Astrocyte (in vitro differentiated cells and primary cell): ENCODE measurements at regions not wholly inside any gene's neighbourhood (a gene's known extent, or its start where the extent isn't known, plus 50 kb on each side); places are given as distances from the start of the nearest gene placed in this dataset.

Experiments
- CTCF ChIP-seq: IDR thresholded peaks from 2 replicates; pipeline ENCODE4 v1.5.1; 2011; ENCODE audit warnings: low read depth, mild to moderate bottlenecking, inconsistent platforms, low read length, moderate library complexity; ENCODE audit not compliant: insufficient read depth
- EZH2 ChIP-seq: IDR thresholded peaks from 2 replicates; pipeline ENCODE4 v1.6.1; 2012; ENCODE audit warnings: mild to moderate bottlenecking, low read length, inconsistent platforms; ENCODE audit not compliant: insufficient read depth

GRCh38 chr6:14061643-14062042 is 55.9 kb upstream of the CD83 start:
- no peak for TF ChIP-seq CTCF
- TF ChIP-seq EZH2: no peak
